SHP77 treated with DMSO at 0.1 percent for 48 hours (cell line): ENCODE measurements at regions not wholly inside any gene's neighbourhood (a gene's known extent, or its start where the extent isn't known, plus 50 kb on each side); places are given as distances from the start of the nearest gene placed in this dataset.
A peak's percentile ranks its signal among the peaks of the same experiment; 100 is the strongest.

Experiments used
- DNase-seq: peaks from one replicate; lab custom pipeline; 2025; lab: John Stamatoyannopoulos, UW

- no peak for DNase-seq
These were observed 108.1 kb downstream of the DHX15 start for GRCh38 chr4:24476282-24476681.

GRCh38 chr4:24475756-24476155, 108.6 kb downstream of the DHX15 start:
- no peak for DNase-seq

- DNase-seq: no peak
These were observed 111.0 kb downstream of the DHX15 start for GRCh38 chr4:24473309-24473721.

GRCh38 chr4:24472514-24473308, 111.6 kb downstream of the DHX15 start:
- DNase-seq: peak; percentile 21

GRCh38 chr4:24472161-24472510, 112.2 kb downstream of the DHX15 start:
- DNase-seq: no peak

- no peak for DNase-seq
These were observed 112.7 kb downstream of the DHX15 start for GRCh38 chr4:24471486-24472160.

GRCh38 chr4:24470666-24471485, 113.5 kb downstream of the DHX15 start:
- no peak for DNase-seq

- DNase-seq: no peak
These were observed 116.3 kb downstream of the DHX15 start for GRCh38 chr4:24468071-24468470.

- DNase-seq: no peak
These were observed 119.8 kb downstream of the DHX15 start for GRCh38 chr4:24464566-24464965.

GRCh38 chr4:24456431-24456830, 127.9 kb downstream of the DHX15 start:
- no peak for DNase-seq

GRCh38 chr4:24453951-24454350, 130.4 kb downstream of the DHX15 start:
- DNase-seq: no peak

GRCh38 chr4:24451870-24452269, 132.5 kb downstream of the DHX15 start:
- DNase-seq: no peak

GRCh38 chr4:24443200-24443599, 141.2 kb downstream of the DHX15 start:
- DNase-seq: no peak

- DNase-seq: no peak
These were observed 143.6 kb downstream of the DHX15 start for GRCh38 chr4:24440765-24441164.

- DNase-seq: no peak
These were observed 150.1 kb downstream of the DHX15 start for GRCh38 chr4:24434241-24434640.

- no peak for DNase-seq
These were observed 150.7 kb downstream of the DHX15 start for GRCh38 chr4:24433515-24434214.

GRCh38 chr4:24428850-24429249, 155.5 kb downstream of the DHX15 start:
- no peak for DNase-seq

GRCh38 chr4:24426557-24426956, 157.8 kb downstream of the DHX15 start:
- no peak for DNase-seq

GRCh38 chr4:24425863-24426262, 158.5 kb downstream of the DHX15 start:
- no peak for DNase-seq

- DNase-seq: no peak
These were observed 160.7 kb downstream of the DHX15 start for GRCh38 chr4:24423670-24424069.

- DNase-seq: no peak
These were observed 161.7 kb downstream of the DHX15 start for GRCh38 chr4:24422644-24423043.
